Fibroblast of pulmonary artery (primary cell): ENCODE measurements at regions not wholly inside any gene's neighbourhood (a gene's known extent, or its start where the extent isn't known, plus 50 kb on each side); places are given as distances from the start of the nearest gene placed in this dataset.

Source experiments
- DNase-seq: peaks from one replicate; pipeline ENCODE4 v3.0.0-alpha.2; 2010; ENCODE audit warnings: low read depth
- H3K4me3 ChIP-seq: replicated peaks from 2 replicates; pipeline ENCODE4 v1.5.1; 2011; ENCODE audit warnings: low read depth, mild to moderate bottlenecking, control low read depth, low read length, moderate library complexity
- TF ChIP-seq, protein P1 (sequence below): IDR thresholded peaks from 2 replicates; pipeline ENCODE4 v1.5.1; 2011; ENCODE audit warnings: mild to moderate bottlenecking, control low read depth, low read length, inconsistent platforms; ENCODE audit errors: missing control alignments

DNA sequence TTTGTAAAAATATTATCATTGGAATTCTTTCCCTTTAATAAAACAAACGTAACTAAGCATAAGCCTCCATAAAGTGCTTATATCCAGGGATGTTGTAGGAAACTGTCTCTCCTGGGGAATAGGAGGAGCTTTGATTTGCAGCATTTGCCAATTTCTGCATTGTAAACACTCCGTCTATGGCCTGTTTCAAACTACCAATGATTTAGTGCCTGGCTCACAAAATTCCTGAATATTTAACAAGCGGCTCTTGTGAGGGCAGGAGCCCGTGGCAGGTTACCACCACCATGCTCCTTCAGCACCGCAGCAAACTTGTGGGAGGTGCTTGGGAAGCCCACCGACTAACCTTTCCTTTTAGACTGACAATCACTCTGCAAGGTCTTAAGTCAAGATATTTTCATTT lies 520.3 kb downstream of the SOX11 start:
- TF ChIP-seq, protein P1, sequence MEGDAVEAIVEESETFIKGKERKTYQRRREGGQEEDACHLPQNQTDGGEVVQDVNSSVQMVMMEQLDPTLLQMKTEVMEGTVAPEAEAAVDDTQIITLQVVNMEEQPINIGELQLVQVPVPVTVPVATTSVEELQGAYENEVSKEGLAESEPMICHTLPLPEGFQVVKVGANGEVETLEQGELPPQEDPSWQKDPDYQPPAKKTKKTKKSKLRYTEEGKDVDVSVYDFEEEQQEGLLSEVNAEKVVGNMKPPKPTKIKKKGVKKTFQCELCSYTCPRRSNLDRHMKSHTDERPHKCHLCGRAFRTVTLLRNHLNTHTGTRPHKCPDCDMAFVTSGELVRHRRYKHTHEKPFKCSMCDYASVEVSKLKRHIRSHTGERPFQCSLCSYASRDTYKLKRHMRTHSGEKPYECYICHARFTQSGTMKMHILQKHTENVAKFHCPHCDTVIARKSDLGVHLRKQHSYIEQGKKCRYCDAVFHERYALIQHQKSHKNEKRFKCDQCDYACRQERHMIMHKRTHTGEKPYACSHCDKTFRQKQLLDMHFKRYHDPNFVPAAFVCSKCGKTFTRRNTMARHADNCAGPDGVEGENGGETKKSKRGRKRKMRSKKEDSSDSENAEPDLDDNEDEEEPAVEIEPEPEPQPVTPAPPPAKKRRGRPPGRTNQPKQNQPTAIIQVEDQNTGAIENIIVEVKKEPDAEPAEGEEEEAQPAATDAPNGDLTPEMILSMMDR, result no peak
- DNase-seq, result no peak

DNA sequence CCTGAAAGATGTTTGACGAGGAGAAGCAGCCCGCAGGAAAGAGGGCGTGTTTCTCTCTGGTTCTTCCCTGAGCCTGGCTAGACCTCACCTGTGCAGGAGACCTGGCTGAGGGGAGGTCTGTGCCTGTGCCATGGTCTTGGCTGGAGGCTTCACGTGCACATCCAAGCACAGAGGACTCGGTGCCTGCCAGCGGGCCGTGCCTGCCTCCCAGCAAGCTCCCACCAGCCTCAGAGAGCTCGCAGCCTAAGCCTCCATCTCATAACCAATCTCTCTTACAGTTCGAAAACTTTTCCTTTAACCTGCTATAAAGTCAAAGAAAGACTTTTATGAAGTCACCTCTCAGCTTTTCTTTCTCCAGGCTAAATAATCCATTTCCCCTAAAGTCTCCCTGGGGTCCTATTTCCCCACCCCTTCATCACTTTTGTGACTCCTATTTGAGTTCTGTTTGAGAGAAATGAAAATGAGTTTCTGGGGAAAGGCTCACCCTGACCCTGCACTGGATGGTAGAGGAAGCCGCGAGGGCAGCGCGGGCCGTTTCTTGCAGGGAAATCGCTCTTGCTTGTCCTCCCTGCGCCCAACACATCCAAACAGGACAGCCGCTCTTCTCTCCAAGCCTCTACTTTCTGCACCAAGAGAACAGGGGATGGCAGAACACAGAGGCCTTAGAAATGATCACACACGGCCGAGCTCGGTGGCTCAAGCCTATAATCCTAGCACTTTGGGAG lies 521.0 kb downstream of the SOX11 start:
- TF ChIP-seq, protein P1, result no peak
- no peak for DNase-seq
- no peak overlapping the region for H3K4me3 ChIP-seq

More for the DNA sequence above, 520.3 kb downstream of the SOX11 start:
- H3K4me3 ChIP-seq, result no peak overlapping the region

DNA sequence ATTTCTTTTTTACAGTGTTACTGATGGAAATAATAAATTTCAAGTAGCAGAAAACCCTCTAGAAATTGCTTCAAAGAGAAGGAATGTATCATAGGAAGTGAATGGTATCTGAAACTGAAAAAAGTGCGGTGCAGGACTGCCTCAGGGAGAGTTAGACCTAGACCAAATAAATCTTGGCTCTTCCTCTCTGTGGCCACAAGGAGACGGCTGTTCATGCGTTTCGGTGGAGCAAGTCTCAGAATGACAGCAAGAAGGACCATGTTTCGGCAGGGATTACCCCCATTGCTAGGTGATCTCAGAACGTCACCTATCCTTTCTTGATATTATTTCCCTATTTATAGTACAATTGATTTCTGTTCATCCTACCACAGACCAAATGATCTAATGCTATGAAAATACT lies 522.3 kb downstream of the SOX11 start:
- no peak for DNase-seq
- H3K4me3 ChIP-seq, result no peak overlapping the region

DNA sequence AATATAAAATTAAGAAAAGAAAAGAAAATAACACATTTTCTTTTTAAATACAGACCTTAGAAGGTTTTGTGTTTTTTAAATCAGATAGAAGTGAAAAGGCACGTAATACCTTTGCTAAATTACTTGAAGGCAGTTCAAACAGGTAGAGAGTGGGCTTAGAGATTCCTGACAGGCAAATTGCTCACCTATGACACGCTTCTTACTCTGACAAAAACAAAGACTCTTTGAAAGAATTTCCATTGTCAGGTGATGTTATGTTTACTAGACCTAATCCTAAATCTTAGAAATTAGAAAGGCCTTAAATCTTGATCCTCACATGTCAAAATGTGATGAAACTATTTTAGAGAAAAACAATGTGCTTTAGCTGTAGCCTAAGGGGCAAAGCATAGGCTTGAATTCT lies 522.9 kb downstream of the SOX11 start:
- H3K4me3 ChIP-seq, result no peak overlapping the region
- TF ChIP-seq, protein P1, result no peak
- no peak for DNase-seq

More for the DNA sequence above, 522.3 kb downstream of the SOX11 start:
- TF ChIP-seq, protein P1, result no peak

DNA sequence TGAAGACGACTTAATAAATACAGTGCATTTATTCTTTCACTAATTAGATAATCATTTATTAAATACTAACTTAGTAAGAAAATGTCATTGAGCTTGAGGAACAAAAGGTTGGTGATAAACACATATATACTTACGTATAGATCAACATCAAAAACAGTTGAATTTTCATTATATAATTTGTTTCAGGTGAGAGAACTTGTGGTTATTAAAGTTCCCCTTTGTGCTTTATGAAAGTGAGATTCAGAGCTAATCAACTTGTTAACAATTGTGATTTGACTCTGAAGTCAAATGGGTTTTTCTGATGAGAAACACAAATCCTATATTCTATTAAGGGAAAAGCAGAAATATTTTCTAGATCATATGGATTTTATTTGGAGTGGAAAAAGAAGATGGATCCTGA lies 524.0 kb downstream of the SOX11 start:
- TF ChIP-seq, protein P1, result no peak
- H3K4me3 ChIP-seq, result no peak overlapping the region
- DNase-seq, result no peak

DNA sequence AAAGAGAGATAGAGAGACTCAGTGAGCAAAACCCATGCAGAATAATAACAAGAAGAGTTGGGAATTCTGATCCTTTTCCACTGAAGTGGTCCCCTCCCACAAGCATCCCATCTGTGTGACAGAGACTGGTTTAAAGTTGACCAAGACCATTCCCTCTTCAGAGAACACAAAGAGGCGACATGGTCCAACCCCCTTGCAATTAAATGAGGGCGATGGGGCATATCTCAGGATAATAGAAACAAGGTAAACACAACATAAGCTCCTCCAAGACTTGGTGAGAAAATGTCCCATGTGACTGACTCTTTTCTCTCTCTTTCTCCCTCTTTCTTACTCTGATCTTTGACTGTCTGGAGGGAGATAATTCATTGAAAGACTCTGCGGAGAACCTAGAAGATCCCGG lies 526.7 kb downstream of the SOX11 start:
- H3K4me3 ChIP-seq, result no peak overlapping the region
- DNase-seq, result no peak
- TF ChIP-seq, protein P1, result no peak

DNA sequence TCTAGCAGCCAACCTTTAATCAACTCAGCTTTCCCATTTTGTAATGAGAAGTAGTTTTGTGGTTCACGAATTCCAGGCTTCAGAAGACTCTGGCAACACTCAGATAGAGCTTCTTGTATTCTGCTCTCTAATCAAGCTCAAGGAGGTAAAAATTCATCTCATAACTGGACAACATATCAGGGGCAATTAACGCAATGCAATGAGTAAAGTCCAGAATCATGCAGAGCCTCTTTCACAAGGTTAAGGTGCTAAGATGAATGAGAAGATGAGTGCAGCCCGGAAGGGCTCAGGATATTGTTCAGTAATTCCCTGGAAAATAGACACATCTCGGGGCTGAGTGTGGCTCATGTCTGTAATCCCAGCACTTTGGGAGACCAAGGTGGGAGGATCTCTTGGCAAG lies 527.7 kb downstream of the SOX11 start:
- TF ChIP-seq, protein P1, result no peak
- no peak overlapping the region for H3K4me3 ChIP-seq
- no peak for DNase-seq
